Activated CD4-positive, alpha-beta T cell treated with anti-CD3 and anti-CD28 coated beads, Interleukin-10, Interleukin-2, amounts not matched to agents 100 ng/mL and 50 ng/mL, durations not matched to agents 16 hours and 8 hours (primary cell): ENCODE measurements at regions not wholly inside any gene's neighbourhood (a gene's known extent, or its start where the extent isn't known, plus 50 kb on each side); places are given as distances from the start of the nearest gene placed in this dataset.

Experiments used
- DNase-seq: peaks from one replicate; pipeline ENCODE4 v3.0.0-alpha.2; 2020

GRCh38 chr14:28661171-28661772 lies 105.3 kb upstream of the FOXG1 start:
- DNase-seq = no peak

GRCh38 chr14:28666961-28667360 lies 99.6 kb upstream of the FOXG1 start:
- DNase-seq = no peak

- no peak for DNase-seq
These were observed 95.2 kb upstream of the FOXG1 start for GRCh38 chr14:28671425-28671824.

GRCh38 chr14:28673056-28673455 lies 93.5 kb upstream of the FOXG1 start:
- no peak for DNase-seq

- DNase-seq = peak; percentile 1
These were observed 90.1 kb upstream of the FOXG1 start for GRCh38 chr14:28676479-28676878.

GRCh38 chr14:28677381-28677780 lies 89.2 kb upstream of the FOXG1 start:
- no peak for DNase-seq

GRCh38 chr14:28678887-28679286 lies 87.7 kb upstream of the FOXG1 start:
- no peak for DNase-seq

- no peak for DNase-seq
These were observed 84.9 kb upstream of the FOXG1 start for GRCh38 chr14:28681681-28682080.

- no peak for DNase-seq
These were observed 76.4 kb upstream of the FOXG1 start for GRCh38 chr14:28690029-28690692.

- DNase-seq = no peak
These were observed 71.5 kb upstream of the FOXG1 start for GRCh38 chr14:28695109-28695508.

- no peak for DNase-seq
These were observed 64.9 kb upstream of the FOXG1 start for GRCh38 chr14:28701733-28702132.

- no peak for DNase-seq
These were observed 63.1 kb upstream of the FOXG1 start for GRCh38 chr14:28703482-28703881.

GRCh38 chr14:28704153-28704552 lies 62.4 kb upstream of the FOXG1 start:
- DNase-seq = no peak

GRCh38 chr14:28707814-28708213 lies 58.8 kb upstream of the FOXG1 start:
- no peak for DNase-seq

GRCh38 chr14:28709571-28710305 lies 56.8 kb upstream of the FOXG1 start:
- DNase-seq = no peak
